ENCODE measurements at regions not wholly inside any gene's neighbourhood (a gene's known extent, or its start where the extent isn't known, plus 50 kb on each side); places are given as distances from the start of the nearest gene placed in this dataset.

DNA sequence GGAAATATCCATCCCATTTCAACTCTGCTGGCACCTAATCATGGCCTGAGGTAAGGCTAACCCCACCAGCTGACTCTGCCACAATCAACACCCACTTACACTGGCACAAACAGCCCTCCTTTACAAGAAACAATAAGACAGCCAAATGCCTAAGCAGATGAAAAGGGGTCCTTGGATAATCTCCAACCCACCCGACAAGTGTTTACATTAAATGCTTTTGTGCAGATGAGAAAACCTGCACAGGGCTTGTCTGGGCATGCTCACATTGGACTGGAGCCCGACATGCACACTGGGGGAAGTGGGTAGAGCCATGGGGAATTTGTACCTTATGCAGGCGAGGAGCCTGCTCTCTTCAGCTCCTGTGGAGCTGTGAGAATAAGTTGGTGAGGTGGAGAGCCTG lies 138.9 kb upstream of the ITM2A start:
- Histone ChIP-seq H2AFZ (ENCODE audit: insufficient read depth, low read length, poor library complexity) (no peak overlapping the region), H3K27me3 (ENCODE audit: insufficient read depth, low read length) (no peaks in the 10 kb centered on the region), H3K27ac (ENCODE audit: low read depth, low read length) (no peak overlapping the region), H3K79me1 (ENCODE audit: low read length) (no peaks in the 10 kb centered on the region), H3K18ac (ENCODE audit: low read length) (no peak overlapping the region), H2BK120ac (ENCODE audit: insufficient read depth, low read length, poor library complexity) (no peak overlapping the region), H4K8ac (ENCODE audit: low read depth, low read length) (no peak overlapping the region), H3K9me3 (ENCODE audit: insufficient read depth, low read depth, low read length) (no peaks in the 10 kb centered on the region), H3K9ac (ENCODE audit: low read length) (no peak overlapping the region), H2BK5ac (ENCODE audit: low read depth, low read length, poor library complexity) (no peak overlapping the region), H4K12ac (ENCODE audit: low read depth, low read length) (no peak overlapping the region), H3K4me3 (ENCODE audit: low read depth, low read length) (no peak overlapping the region), H3K4ac (ENCODE audit: low read depth, low read length) (no peak overlapping the region), H3K79me2 (ENCODE audit: control insufficient read depth, insufficient read depth, low read length, poor library complexity) (no peaks in the 10 kb centered on the region), H3K23ac (ENCODE audit: low read length) (no peak overlapping the region), H4K91ac (ENCODE audit: low read depth, low read length) (no peak overlapping the region), H3K36me3 (ENCODE audit: control insufficient read depth in 1 of 2, insufficient read depth in 2 of 2, low read length in 2 of 2) (no peaks in the 10 kb centered on the region), H3K4me1 (ENCODE audit: control insufficient read depth in 1 of 2, insufficient read depth in 2 of 2, low read length in 2 of 2) (no peaks in the 10 kb centered on the region), H2BK12ac (ENCODE audit: low read length) (no peak overlapping the region), H3K4me2 (ENCODE audit: low read length) (no peak overlapping the region), H2AK5ac (ENCODE audit: low read length) (no peak overlapping the region), H3K14ac (ENCODE audit: low read length) (no peak overlapping the region)
- DNase-seq, result no peak
- WGBS (ENCODE audit: extremely low coverage, insufficient coverage, insufficient read length), result no CpG with 5 or more reads among the region's 3 CpGs

DNA sequence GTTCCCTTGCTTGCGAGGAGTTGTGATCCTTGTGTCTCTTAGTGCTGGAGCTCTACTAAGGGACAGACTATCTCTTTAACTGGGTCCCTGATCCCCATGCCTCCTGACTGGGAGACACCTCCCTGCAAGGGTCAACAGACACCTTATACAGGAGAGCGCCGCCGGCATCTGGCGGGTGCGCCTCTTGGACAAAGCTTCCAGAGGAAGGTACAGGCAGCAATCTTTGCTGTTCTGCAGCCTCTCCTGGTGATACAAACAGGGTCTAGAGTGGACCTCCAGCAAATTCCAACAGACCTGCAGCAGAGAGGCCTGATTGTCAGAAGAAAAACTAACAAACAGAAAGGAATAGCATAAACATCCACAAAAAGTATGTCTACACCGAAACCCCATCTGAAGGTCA lies 115.6 kb upstream of the ITM2A start:
- no peaks in the 10 kb centered on the region for H3K79me1 ChIP-seq (ENCODE audit: low read length)
- H3K23ac ChIP-seq (ENCODE audit: low read length), result no peak overlapping the region

DNA sequence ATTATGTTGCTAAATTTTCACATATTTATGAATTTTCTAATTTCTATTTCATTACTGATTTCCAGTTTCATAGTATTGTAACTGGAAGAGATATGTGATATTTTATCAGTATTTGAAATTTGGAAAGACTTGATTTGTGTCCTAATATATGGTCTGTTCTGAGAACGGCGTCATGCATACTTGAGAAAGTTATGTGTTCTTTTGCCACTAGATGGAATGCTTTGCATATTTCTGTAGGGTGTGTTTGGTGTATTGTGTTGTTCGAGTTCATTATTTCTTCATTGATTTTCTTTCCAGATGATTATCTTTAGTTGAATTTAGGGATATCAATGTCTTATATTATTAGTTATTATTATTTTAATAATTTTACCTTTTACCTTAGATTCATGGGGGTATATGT lies 110.6 kb upstream of the ITM2A start:
- no peak overlapping the region for H3K23ac ChIP-seq (ENCODE audit: low read length)
- no peak overlapping the region for H3K27ac ChIP-seq (ENCODE audit: low read depth, low read length)
- no peak overlapping the region for H4K12ac ChIP-seq (ENCODE audit: low read depth, low read length)
- H3K9me3 ChIP-seq (ENCODE audit: insufficient read depth, low read depth, low read length), result no peaks in the 10 kb centered on the region
- no peak overlapping the region for H2AFZ ChIP-seq (ENCODE audit: insufficient read depth, low read length, poor library complexity)
- H2AK5ac ChIP-seq (ENCODE audit: low read length), result no peak overlapping the region
- H3K27me3 ChIP-seq (ENCODE audit: insufficient read depth, low read length), result no peaks in the 10 kb centered on the region
- no peaks in the 10 kb centered on the region for H3K36me3 ChIP-seq (ENCODE audit: control insufficient read depth in 1 of 2, insufficient read depth in 2 of 2, low read length in 2 of 2)
- no peak overlapping the region for H3K9ac ChIP-seq (ENCODE audit: low read length)
- no CpG with 5 or more reads among the region's 3 CpGs for WGBS (ENCODE audit: extremely low coverage, insufficient coverage, insufficient read length)
- no peak overlapping the region for H3K4me2 ChIP-seq (ENCODE audit: low read length)
- no peak overlapping the region for H4K91ac ChIP-seq (ENCODE audit: low read depth, low read length)
- H3K18ac ChIP-seq (ENCODE audit: low read length), result no peak overlapping the region
- H3K79me1 ChIP-seq (ENCODE audit: low read length), result no peaks in the 10 kb centered on the region
- H3K4me3 ChIP-seq (ENCODE audit: low read depth, low read length), result no peak overlapping the region
- H3K79me2 ChIP-seq (ENCODE audit: control insufficient read depth, insufficient read depth, low read length, poor library complexity), result no peaks in the 10 kb centered on the region
- DNase-seq, result peak in 1 of 2 donors; percentile 5
- no peak overlapping the region for H4K8ac ChIP-seq (ENCODE audit: low read depth, low read length)
- no peak overlapping the region for H2BK12ac ChIP-seq (ENCODE audit: low read length)
- H2BK120ac ChIP-seq (ENCODE audit: insufficient read depth, low read length, poor library complexity), result no peak overlapping the region
- H3K14ac ChIP-seq (ENCODE audit: low read length), result no peak overlapping the region
- no peak overlapping the region for H3K4ac ChIP-seq (ENCODE audit: low read depth, low read length)
- no peak overlapping the region for H2BK5ac ChIP-seq (ENCODE audit: low read depth, low read length, poor library complexity)
- H3K4me1 ChIP-seq (ENCODE audit: control insufficient read depth in 1 of 2, insufficient read depth in 2 of 2, low read length in 2 of 2), result no peaks in the 10 kb centered on the region

More for the DNA sequence above, 115.6 kb upstream of the ITM2A start:
- H3K9me3 ChIP-seq (ENCODE audit: insufficient read depth, low read depth, low read length), result no peaks in the 10 kb centered on the region
- no CpG with 5 or more reads among the region's 7 CpGs for whole genome bisulfite sequencing (ENCODE audit: extremely low coverage, insufficient coverage, insufficient read length)
- no peaks in the 10 kb centered on the region for H3K36me3 ChIP-seq (ENCODE audit: control insufficient read depth in 1 of 2, insufficient read depth in 2 of 2, low read length in 2 of 2)
- no peak overlapping the region for H4K8ac ChIP-seq (ENCODE audit: low read depth, low read length)
- no peak overlapping the region for H2AFZ ChIP-seq (ENCODE audit: insufficient read depth, low read length, poor library complexity)
- H3K9ac ChIP-seq (ENCODE audit: low read length), result no peak overlapping the region
- H2BK120ac ChIP-seq (ENCODE audit: insufficient read depth, low read length, poor library complexity), result no peak overlapping the region
- no peak overlapping the region for H3K4me2 ChIP-seq (ENCODE audit: low read length)
- H3K79me2 ChIP-seq (ENCODE audit: control insufficient read depth, insufficient read depth, low read length, poor library complexity), result no peaks in the 10 kb centered on the region
- H2BK12ac ChIP-seq (ENCODE audit: low read length), result no peak overlapping the region
- no peak overlapping the region for H4K12ac ChIP-seq (ENCODE audit: low read depth, low read length)
- no peaks in the 10 kb centered on the region for H3K4me1 ChIP-seq (ENCODE audit: control insufficient read depth in 1 of 2, insufficient read depth in 2 of 2, low read length in 2 of 2)
- no peak overlapping the region for H3K4ac ChIP-seq (ENCODE audit: low read depth, low read length)
- no peaks in the 10 kb centered on the region for H3K27me3 ChIP-seq (ENCODE audit: insufficient read depth, low read length)
- H3K18ac ChIP-seq (ENCODE audit: low read length), result no peak overlapping the region
- DNase-seq, result no peak
- no peak overlapping the region for H4K91ac ChIP-seq (ENCODE audit: low read depth, low read length)
- H2AK5ac ChIP-seq (ENCODE audit: low read length), result no peak overlapping the region
- no peak overlapping the region for H3K4me3 ChIP-seq (ENCODE audit: low read depth, low read length)
- no peak overlapping the region for H3K14ac ChIP-seq (ENCODE audit: low read length)
- no peak overlapping the region for H2BK5ac ChIP-seq (ENCODE audit: low read depth, low read length, poor library complexity)
- H3K27ac ChIP-seq (ENCODE audit: low read depth, low read length), result no peak overlapping the region

DNA sequence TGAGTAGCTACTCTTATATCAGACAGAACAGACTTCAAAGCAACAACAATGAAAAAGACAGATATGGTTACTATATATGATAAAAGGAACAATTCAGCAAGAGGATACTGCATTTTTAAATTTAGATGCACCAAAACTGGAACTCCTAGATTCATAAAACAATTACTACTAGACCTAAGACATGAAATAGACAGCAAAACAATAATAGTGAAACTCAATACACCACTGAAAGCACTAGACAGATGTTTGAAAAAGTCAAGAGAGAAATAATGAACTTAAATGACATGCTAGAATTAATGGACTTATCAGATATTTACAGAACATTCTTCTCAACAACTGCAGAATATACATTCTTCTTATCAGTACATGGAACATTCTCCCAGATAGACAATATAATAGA lies 99.5 kb upstream of the ITM2A start:
- H3K27me3 ChIP-seq (ENCODE audit: insufficient read depth, low read length), result no peaks in the 10 kb centered on the region
- H2BK12ac ChIP-seq (ENCODE audit: low read length), result no peak overlapping the region
- no peak overlapping the region for H4K8ac ChIP-seq (ENCODE audit: low read depth, low read length)
- H2BK120ac ChIP-seq (ENCODE audit: insufficient read depth, low read length, poor library complexity), result no peak overlapping the region
- H3K4me1 ChIP-seq (ENCODE audit: control insufficient read depth in 1 of 2, insufficient read depth in 2 of 2, low read length in 2 of 2), result no peaks in the 10 kb centered on the region
- H2AFZ ChIP-seq (ENCODE audit: insufficient read depth, low read length, poor library complexity), result no peak overlapping the region
- no peak overlapping the region for H3K4ac ChIP-seq (ENCODE audit: low read depth, low read length)
- no peak overlapping the region for H4K12ac ChIP-seq (ENCODE audit: low read depth, low read length)
- H3K79me1 ChIP-seq (ENCODE audit: low read length), result no peaks in the 10 kb centered on the region
- no peak overlapping the region for H3K23ac ChIP-seq (ENCODE audit: low read length)
- H3K27ac ChIP-seq (ENCODE audit: low read depth, low read length), result no peak overlapping the region
- H4K91ac ChIP-seq (ENCODE audit: low read depth, low read length), result no peak overlapping the region
- no peak overlapping the region for H3K18ac ChIP-seq (ENCODE audit: low read length)
- H3K14ac ChIP-seq (ENCODE audit: low read length), result no peak overlapping the region
- H2BK5ac ChIP-seq (ENCODE audit: low read depth, low read length, poor library complexity), result no peak overlapping the region
- no peak overlapping the region for H2AK5ac ChIP-seq (ENCODE audit: low read length)
- H3K4me2 ChIP-seq (ENCODE audit: low read length), result no peak overlapping the region
- no peaks in the 10 kb centered on the region for H3K79me2 ChIP-seq (ENCODE audit: control insufficient read depth, insufficient read depth, low read length, poor library complexity)
- DNase-seq, result no peak
- H3K9ac ChIP-seq (ENCODE audit: low read length), result no peak overlapping the region
- H3K4me3 ChIP-seq (ENCODE audit: low read depth, low read length), result no peak overlapping the region
- no peaks in the 10 kb centered on the region for H3K9me3 ChIP-seq (ENCODE audit: insufficient read depth, low read depth, low read length)
- H3K36me3 ChIP-seq (ENCODE audit: control insufficient read depth in 1 of 2, insufficient read depth in 2 of 2, low read length in 2 of 2), result no peaks in the 10 kb centered on the region

DNA sequence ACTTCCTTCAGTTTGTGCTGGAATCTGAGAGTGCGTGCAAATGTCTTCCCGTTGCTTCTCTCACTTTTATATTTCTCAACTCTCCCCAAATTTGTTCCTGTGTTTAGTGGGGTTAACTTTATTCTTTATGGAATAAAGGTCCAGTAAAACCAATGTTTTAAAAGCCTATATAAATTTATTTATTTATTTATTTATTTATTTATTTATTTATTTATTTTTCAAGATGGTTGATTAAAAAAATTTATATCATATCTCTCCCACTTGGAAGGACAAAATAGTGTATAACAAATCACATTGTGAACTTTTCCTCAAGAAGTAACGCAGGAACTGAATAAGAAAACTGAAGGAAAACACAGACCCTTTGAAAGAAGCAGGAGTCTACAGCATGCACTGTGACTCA lies 95.3 kb upstream of the ITM2A start:
- no peak overlapping the region for H4K12ac ChIP-seq (ENCODE audit: low read depth, low read length)

More for the DNA sequence above, 95.3 kb upstream of the ITM2A start:
- Histone ChIP-seq H3K27me3 (ENCODE audit: insufficient read depth, low read length) (no peaks in the 10 kb centered on the region), H2BK12ac (ENCODE audit: low read length) (no peak overlapping the region), H3K14ac (ENCODE audit: low read length) (no peak overlapping the region), H3K36me3 (ENCODE audit: control insufficient read depth in 1 of 2, insufficient read depth in 2 of 2, low read length in 2 of 2) (no peaks in the 10 kb centered on the region), H3K23ac (ENCODE audit: low read length) (no peak overlapping the region), H3K4me1 (ENCODE audit: control insufficient read depth in 1 of 2, insufficient read depth in 2 of 2, low read length in 2 of 2) (no peaks in the 10 kb centered on the region), H3K4ac (ENCODE audit: low read depth, low read length) (no peak overlapping the region), H2BK5ac (ENCODE audit: low read depth, low read length, poor library complexity) (no peak overlapping the region), H3K18ac (ENCODE audit: low read length) (no peak overlapping the region), H2BK120ac (ENCODE audit: insufficient read depth, low read length, poor library complexity) (no peak overlapping the region), H2AFZ (ENCODE audit: insufficient read depth, low read length, poor library complexity) (no peak overlapping the region), H3K9ac (ENCODE audit: low read length) (no peak overlapping the region), H3K79me1 (ENCODE audit: low read length) (no peaks in the 10 kb centered on the region), H3K9me3 (ENCODE audit: insufficient read depth, low read depth, low read length) (no peaks in the 10 kb centered on the region), H3K4me2 (ENCODE audit: low read length) (no peak overlapping the region), H4K91ac (ENCODE audit: low read depth, low read length) (no peak overlapping the region), H3K27ac (ENCODE audit: low read depth, low read length) (no peak overlapping the region), H2AK5ac (ENCODE audit: low read length) (no peak overlapping the region), H3K4me3 (ENCODE audit: low read depth, low read length) (no peak overlapping the region), H3K79me2 (ENCODE audit: control insufficient read depth, insufficient read depth, low read length, poor library complexity) (no peaks in the 10 kb centered on the region), H4K8ac (ENCODE audit: low read depth, low read length) (no peak overlapping the region)
- WGBS (ENCODE audit: extremely low coverage, insufficient coverage, insufficient read length), result no CpG with 5 or more reads among the region's 3 CpGs
- DNase-seq, result no peak

All from trophoblast cell (in vitro differentiated cells and primary cell).